ENCODE measurements at regions not wholly inside any gene's neighbourhood (a gene's known extent, or its start where the extent isn't known, plus 50 kb on each side); places are given as distances from the start of the nearest gene placed in this dataset.

GRCh38 chr5:114204923-114205322 is 156.9 kb upstream of the KCNN2 start:
- TF ChIP-seq CTCF (IDR thresholded peaks at IDR 0.05) (no peak), ZFX (IDR thresholded peaks at IDR 0.05; ENCODE audit: borderline replicate concordance) (no peak)
- no peak overlapping the region for H3K27ac ChIP-seq

GRCh38 chr5:114206640-114207039 is 155.2 kb upstream of the KCNN2 start:
- TF ChIP-seq ZFX (IDR thresholded peaks at IDR 0.05; ENCODE audit: borderline replicate concordance) (no peak), CTCF (IDR thresholded peaks at IDR 0.05) (no peak)
- no peak overlapping the region for H3K27ac ChIP-seq

GRCh38 chr5:114207615-114208014 is 154.3 kb upstream of the KCNN2 start:
- TF ChIP-seq ZFX (IDR thresholded peaks at IDR 0.05; ENCODE audit: borderline replicate concordance) (no peak), CTCF (IDR thresholded peaks at IDR 0.05) (no peak)

GRCh38 chr5:114208120-114208519 is 153.8 kb upstream of the KCNN2 start:
- no peak overlapping the region for H3K27ac ChIP-seq
- no peak for TF ChIP-seq ZFX (IDR thresholded peaks at IDR 0.05; ENCODE audit: borderline replicate concordance)

More at GRCh38 chr5:114207615-114208014, 154.3 kb upstream of the KCNN2 start:
- no peak overlapping the region for H3K27ac ChIP-seq

GRCh38 chr5:114208588-114208987 is 153.3 kb upstream of the KCNN2 start:
- H3K27ac ChIP-seq: no peak overlapping the region
- TF ChIP-seq ZFX (IDR thresholded peaks at IDR 0.05; ENCODE audit: borderline replicate concordance) (no peak), CTCF (IDR thresholded peaks at IDR 0.05) (no peak)

GRCh38 chr5:114210662-114211061 is 151.2 kb upstream of the KCNN2 start:
- H3K27ac ChIP-seq: no peak overlapping the region
- TF ChIP-seq ZFX (IDR thresholded peaks at IDR 0.05; ENCODE audit: borderline replicate concordance) (no peak), CTCF (IDR thresholded peaks at IDR 0.05) (no peak)

GRCh38 chr5:114221807-114222206 is 140.1 kb upstream of the KCNN2 start:
- H3K27ac ChIP-seq: no peak overlapping the region
- TF ChIP-seq ZFX (IDR thresholded peaks at IDR 0.05; ENCODE audit: borderline replicate concordance): no peak
- no peak for TF ChIP-seq CTCF (IDR thresholded peaks at IDR 0.05)

GRCh38 chr5:114223866-114224265 is 138.0 kb upstream of the KCNN2 start:
- H3K27ac ChIP-seq: no peak overlapping the region
- TF ChIP-seq ZFX (IDR thresholded peaks at IDR 0.05; ENCODE audit: borderline replicate concordance) (no peak), CTCF (IDR thresholded peaks at IDR 0.05) (peak; percentile 70)
